Prostate gland (tissue), 2 donors: ENCODE measurements at regions not wholly inside any gene's neighbourhood (a gene's known extent, or its start where the extent isn't known, plus 50 kb on each side); places are given as distances from the start of the nearest gene placed in this dataset.

Experiments used
- POLR2A ChIP-seq: fragments of 450-650 bp; IDR thresholded peaks from one replicate; pipeline ENCODE4 v1.6.1; 2016; ENCODE audit warnings: antibody characterized with exemption, mild to moderate bottlenecking
- TF ChIP-seq, protein P1 (sequence below), 4 experiments: fragments of 200-600 bp in 2 of 4; fragments of 450-650 bp in 2 of 4; sonication (generic) in 2 of 4; IDR thresholded peaks; 1 replicate in 3 of 4; 2 replicates in 1 of 4; pipeline ENCODE4 v1.5.1; 2016 to 2019; ENCODE audit warnings: antibody characterized with exemption in 4 of 4, mild to moderate bottlenecking in 2 of 4, moderate library complexity in 2 of 4

DNA sequence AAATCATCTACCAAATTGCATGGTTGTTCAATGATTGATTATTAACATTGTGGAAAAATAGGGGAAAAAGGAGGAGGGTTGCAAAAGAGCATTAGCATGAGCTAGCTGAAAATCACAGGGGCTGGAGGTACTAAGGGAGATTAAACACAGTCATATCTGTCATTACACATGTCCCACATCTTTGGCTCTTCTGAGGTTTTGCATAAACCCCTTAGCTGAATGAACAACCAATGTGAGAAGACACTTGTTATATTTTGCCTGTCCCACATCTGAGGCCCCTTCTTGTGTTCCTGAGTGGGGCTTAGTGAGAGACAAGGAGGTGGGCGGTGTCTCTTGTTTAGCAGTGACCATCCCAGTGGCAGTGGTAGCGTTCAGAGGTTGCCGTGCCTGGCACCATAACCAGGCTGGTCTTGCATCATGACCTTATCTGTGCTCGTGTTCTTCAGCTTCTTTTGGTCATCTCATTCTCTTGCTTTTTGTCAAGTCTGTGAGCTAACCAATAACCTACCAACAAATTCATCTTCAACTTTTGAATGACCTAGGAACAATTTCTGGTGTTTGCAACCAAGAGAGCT lies 95.6 kb downstream of the MID1IP1 start:
- TF ChIP-seq, protein P1, sequence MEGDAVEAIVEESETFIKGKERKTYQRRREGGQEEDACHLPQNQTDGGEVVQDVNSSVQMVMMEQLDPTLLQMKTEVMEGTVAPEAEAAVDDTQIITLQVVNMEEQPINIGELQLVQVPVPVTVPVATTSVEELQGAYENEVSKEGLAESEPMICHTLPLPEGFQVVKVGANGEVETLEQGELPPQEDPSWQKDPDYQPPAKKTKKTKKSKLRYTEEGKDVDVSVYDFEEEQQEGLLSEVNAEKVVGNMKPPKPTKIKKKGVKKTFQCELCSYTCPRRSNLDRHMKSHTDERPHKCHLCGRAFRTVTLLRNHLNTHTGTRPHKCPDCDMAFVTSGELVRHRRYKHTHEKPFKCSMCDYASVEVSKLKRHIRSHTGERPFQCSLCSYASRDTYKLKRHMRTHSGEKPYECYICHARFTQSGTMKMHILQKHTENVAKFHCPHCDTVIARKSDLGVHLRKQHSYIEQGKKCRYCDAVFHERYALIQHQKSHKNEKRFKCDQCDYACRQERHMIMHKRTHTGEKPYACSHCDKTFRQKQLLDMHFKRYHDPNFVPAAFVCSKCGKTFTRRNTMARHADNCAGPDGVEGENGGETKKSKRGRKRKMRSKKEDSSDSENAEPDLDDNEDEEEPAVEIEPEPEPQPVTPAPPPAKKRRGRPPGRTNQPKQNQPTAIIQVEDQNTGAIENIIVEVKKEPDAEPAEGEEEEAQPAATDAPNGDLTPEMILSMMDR (IDR thresholded peaks at IDR 0.05): no peak
- TF ChIP-seq POLR2A: no peak
